ENCODE measurements at regions not wholly inside any gene's neighbourhood (a gene's known extent, or its start where the extent isn't known, plus 50 kb on each side); places are given as distances from the start of the nearest gene placed in this dataset.

GRCh38 chr6:14063756-14064155, 53.8 kb upstream of the CD83 start:
- no peak for DNase-seq (ENCODE audit: low read depth in 2 of 2)

GRCh38 chr6:14065350-14065749, 52.2 kb upstream of the CD83 start:
- DNase-seq (ENCODE audit: low read depth in 2 of 2) = no peak

- peak; percentile 63 for DNase-seq (ENCODE audit: low read depth in 2 of 2)
Measured at GRCh38 chr6:14066782-14067406, 50.7 kb upstream of the CD83 start.

- no peak for DNase-seq (ENCODE audit: low read depth in 2 of 2)
Measured at GRCh38 chr6:14067656-14068055, 49.9 kb upstream of the CD83 start.
